Right cardiac atrium (tissue), 5 donors: ENCODE measurements at regions not wholly inside any gene's neighbourhood (a gene's known extent, or its start where the extent isn't known, plus 50 kb on each side); places are given as distances from the start of the nearest gene placed in this dataset.
"Not testable (repeated sequence)": the region's sequence is repeated elsewhere in the genome, so short reads cannot be mapped to it uniquely, and the experiment has no call there.

ENCODE experiments used
- ATAC-seq, 2 donors: fragments of 200-7000 bp; cut with Tn5 transposase; one replicate each; pipeline versions ENCODE4 v1.8.0 to v1.9.1; 2020; ENCODE audit warnings: moderate library complexity in 2 of 2, mild to moderate bottlenecking in 1 of 2
- DNase-seq, 3 donors: peaks; one replicate each; pipeline ENCODE4 v3.0.0-alpha.2; 2020
- H3K27ac ChIP-seq: one replicate; pipeline ENCODE4 v1.5.1; 2013; ENCODE audit warnings: mild to moderate bottlenecking, low read length, control low read depth, moderate library complexity
- H3K27me3 ChIP-seq: one replicate; pipeline ENCODE4 v1.6.1; 2013; ENCODE audit not compliant: control insufficient read depth, insufficient read depth
- H3K4me1 ChIP-seq: one replicate; pipeline ENCODE4 v1.6.1; 2013; ENCODE audit warnings: low read length; ENCODE audit not compliant: control insufficient read depth, insufficient read depth
- H3K4me3 ChIP-seq: one replicate; pipeline ENCODE4 v1.5.1; 2013; ENCODE audit warnings: low read length, control low read depth
- H3K9me3 ChIP-seq: one replicate; pipeline ENCODE4 v1.6.1; 2013; ENCODE audit warnings: low read length; ENCODE audit not compliant: control insufficient read depth
- WGBS: extraction: QIAGEN DNeasy Blood & Tissue Kit; methylation state at CpG from one replicate; pipeline ENCODE4 v1.1.7; 2013; 5-methylcytosine and 5-hydroxymethylcytosine counted together
- intact Hi-C, 4 donors: fragments of 100-400 bp; cut with DNase I; formaldehyde crosslinking; loops; one replicate each; pipeline versions ENCODE4 v1.11.0 to v1.14.0; 2022 to 2023
- donor health status: healthy with polysubstance abuse.
- donor health status: DM: no; HTN: yes; CAD: no.
- donor health status: DM: no; HTN: no; CAD: no.
- donor health status: DM: no; HTN: yes; CAD: no; lungs with severe emphysema.
- donor health status: DM: yes; HTN: yes; CAD: no.

- intact Hi-C loops, result no loop called here
- no peak for ATAC-seq
- H3K27ac ChIP-seq, result no peak overlapping the region
- no peak for DNase-seq
- no peak overlapping the region for H3K4me3 ChIP-seq
- peaks cover 6% of the 10 kb centered on the region for H3K9me3 ChIP-seq
- no peaks in the 10 kb centered on the region for H3K4me1 ChIP-seq
- 44% methylated on average over 3 of the region's 3 CpGs for WGBS
- no peaks in the 10 kb centered on the region for H3K27me3 ChIP-seq
Observed at GRCh38 chr5:3481175-3481574, 114.5 kb upstream of the IRX1 start.

- intact Hi-C loops, result no loop called here
- Histone ChIP-seq H3K27ac (no peak overlapping the region), H3K27me3 (no peaks in the 10 kb centered on the region), H3K4me1 (no peaks in the 10 kb centered on the region), H3K9me3 (no peaks in the 10 kb centered on the region), H3K4me3 (no peak overlapping the region)
- 70% methylated on average over 1 of the region's 1 CpG for WGBS
- DNase-seq (no peak), ATAC-seq (no peak)
Observed at GRCh38 chr5:3475674-3476073, 120.0 kb upstream of the IRX1 start.

- Histone ChIP-seq H3K27me3 (no peaks in the 10 kb centered on the region), H3K4me1 (no peaks in the 10 kb centered on the region), H3K9me3 (peaks cover under 1% of the 10 kb centered on the region), H3K4me3 (no peak overlapping the region), H3K27ac (no peak overlapping the region)
- DNase-seq, result no peak
- intact Hi-C loops, result no loop called here
- no peak for ATAC-seq
- WGBS, result 77% methylated on average over 1 of the region's 1 CpG
Observed at GRCh38 chr5:3466392-3466791, 129.2 kb upstream of the IRX1 start.

- 68% methylated on average over 2 of the region's 2 CpGs for WGBS
- no peak for ATAC-seq
- Histone ChIP-seq H3K9me3 (peaks cover 4% of the 10 kb centered on the region), H3K27ac (no peak overlapping the region), H3K27me3 (no peaks in the 10 kb centered on the region), H3K4me3 (no peak overlapping the region), H3K4me1 (no peaks in the 10 kb centered on the region)
- no peak for DNase-seq
- intact Hi-C loops, result no loop called here
Observed at GRCh38 chr5:3460416-3460815, 135.2 kb upstream of the IRX1 start.

- ATAC-seq, result no peak
- WGBS, result 70% methylated on average over 14 of the region's 14 CpGs
Observed at GRCh38 chr5:3456121-3456681, 139.4 kb upstream of the IRX1 start.

GRCh38 chr5:3454028-3454427, 141.6 kb upstream of the IRX1 start:
- H3K27me3 ChIP-seq, DNase-seq, intact Hi-C loops, H3K4me1 ChIP-seq, H3K9me3 ChIP-seq, H3K4me3 ChIP-seq, H3K27ac ChIP-seq, ATAC-seq: not testable (repeated sequence)
- WGBS, result 92% methylated on average over 27 of the region's 27 CpGs

More at GRCh38 chr5:3456121-3456681, 139.4 kb upstream of the IRX1 start:
- Histone ChIP-seq H3K27ac (no peak overlapping the region), H3K9me3 (peaks cover 2% of the 10 kb centered on the region), H3K27me3 (no peaks in the 10 kb centered on the region), H3K4me1 (no peaks in the 10 kb centered on the region), H3K4me3 (no peak overlapping the region)
- no peak for DNase-seq
- intact Hi-C loops, result no loop called here

GRCh38 chr5:3452622-3453021, 143.0 kb upstream of the IRX1 start:
- no peaks in the 10 kb centered on the region for H3K27me3 ChIP-seq
- no peaks in the 10 kb centered on the region for H3K4me1 ChIP-seq
- H3K4me3 ChIP-seq, result no peak overlapping the region
- H3K27ac ChIP-seq, result no peak overlapping the region
- WGBS, result 84% methylated on average over 7 of the region's 7 CpGs
- intact Hi-C loops, result no loop called here
- ATAC-seq (no peak), DNase-seq (no peak)
- H3K9me3 ChIP-seq, result no peaks in the 10 kb centered on the region

GRCh38 chr5:3451961-3452360, 143.7 kb upstream of the IRX1 start:
- no peak for DNase-seq
- intact Hi-C loops, result no loop called here
- H3K27me3 ChIP-seq, result no peaks in the 10 kb centered on the region
- H3K27ac ChIP-seq, result no peak overlapping the region
- WGBS, result 86% methylated on average over 10 of the region's 10 CpGs
- no peak for ATAC-seq
- no peaks in the 10 kb centered on the region for H3K9me3 ChIP-seq
- H3K4me1 ChIP-seq, result no peaks in the 10 kb centered on the region
- no peak overlapping the region for H3K4me3 ChIP-seq

- Histone ChIP-seq H3K9me3 (no peaks in the 10 kb centered on the region), H3K27ac (no peak overlapping the region), H3K27me3 (no peaks in the 10 kb centered on the region), H3K4me3 (no peak overlapping the region), H3K4me1 (no peaks in the 10 kb centered on the region)
- no peak for DNase-seq
- intact Hi-C loops, result no loop called here
- ATAC-seq, result no peak
- WGBS, result 80% methylated on average over 4 of the region's 4 CpGs
Observed at GRCh38 chr5:3449481-3449880, 146.2 kb upstream of the IRX1 start.

- DNase-seq (no peak), ATAC-seq (no peak)
- 63% methylated on average over 3 of the region's 3 CpGs for WGBS
- no peaks in the 10 kb centered on the region for H3K27me3 ChIP-seq
- no peaks in the 10 kb centered on the region for H3K9me3 ChIP-seq
- no peaks in the 10 kb centered on the region for H3K4me1 ChIP-seq
- H3K27ac ChIP-seq, result no peak overlapping the region
- no peak overlapping the region for H3K4me3 ChIP-seq
- intact Hi-C loops, result no loop called here
Observed at GRCh38 chr5:3446410-3446809, 149.2 kb upstream of the IRX1 start.

- ATAC-seq, H3K27me3 ChIP-seq, H3K4me3 ChIP-seq, H3K9me3 ChIP-seq, H3K27ac ChIP-seq, H3K4me1 ChIP-seq, intact Hi-C loops, DNase-seq: not testable (repeated sequence)
Observed at GRCh38 chr5:3445517-3445916, 150.1 kb upstream of the IRX1 start.

GRCh38 chr5:3432135-3432534, 163.5 kb upstream of the IRX1 start:
- ATAC-seq (no peak), DNase-seq (no peak)
- Histone ChIP-seq H3K4me3 (no peak overlapping the region), H3K9me3 (peaks cover 7% of the 10 kb centered on the region), H3K27ac (no peak overlapping the region), H3K4me1 (no peaks in the 10 kb centered on the region), H3K27me3 (no peaks in the 10 kb centered on the region)
- WGBS, result 76% methylated on average over 4 of the region's 4 CpGs
- intact Hi-C loops, result no loop called here
